Esophagus squamous epithelium (tissue), 5 donors: ENCODE measurements at regions not wholly inside any gene's neighbourhood (a gene's known extent, or its start where the extent isn't known, plus 50 kb on each side); places are given as distances from the start of the nearest gene placed in this dataset.

Experiments used
- DNase-seq: peaks from one replicate; lab custom pipeline; 2025; lab: John Stamatoyannopoulos, UW
- H3K27ac ChIP-seq, 4 donors: fragments of 200-600 bp; sonication (generic); one replicate each; pipeline ENCODE4 v1.5.1; 2016 to 2019; ENCODE audit warnings: mild to moderate bottlenecking in 1 of 4
- H3K27me3 ChIP-seq, 4 donors: fragments of 200-600 bp; sonication (generic); 1 replicate in 3 of 4; 2 replicates in 1 of 4; pipeline versions ENCODE4 v1.5.1 to v1.6.0; 2017 to 2021; ENCODE audit warnings: antibody characterized with exemption in 1 of 4
- H3K36me3 ChIP-seq, 3 donors: fragments of 200-600 bp; sonication (generic); one replicate each; pipeline ENCODE4 v1.5.1; 2016 to 2019
- H3K4me1 ChIP-seq, 3 donors: fragments of 200-600 bp; sonication (generic); one replicate each; pipeline ENCODE4 v1.5.1; 2017 to 2019
- H3K4me3 ChIP-seq, 4 donors: fragments of 200-600 bp; sonication (generic); 1 replicate in 3 of 4; 2 replicates in 1 of 4; pipeline ENCODE4 v1.5.1; 2016 to 2019; ENCODE audit warnings: mild to moderate bottlenecking in 2 of 4, moderate library complexity in 1 of 4
- H3K9me3 ChIP-seq, 3 donors: fragments of 200-600 bp; sonication (generic); one replicate each; pipeline ENCODE4 v1.5.1; 2016 to 2019
- POLR2A ChIP-seq, 4 donors: fragments of 450-650 bp; IDR thresholded peaks; one replicate each; pipeline ENCODE4 v1.6.1; 2017; ENCODE audit warnings: antibody characterized with exemption in 4 of 4, mild to moderate bottlenecking in 4 of 4, moderate library complexity in 3 of 4
- WGBS, 2 donors: methylation state at CpG; one replicate each; pipeline ENCODE4 v1.1.5; 2018; 5-methylcytosine and 5-hydroxymethylcytosine counted together
- intact Hi-C: fragments of 100-400 bp; cut with DNase I; formaldehyde crosslinking; loops from one replicate; pipeline ENCODE4 v1.15.0; 2022
- TF ChIP-seq, protein P1 (sequence below), 6 experiments: fragments of 450-650 bp in 4 of 6; fragments of 200-600 bp in 2 of 6; sonication (generic) in 2 of 6; IDR thresholded peaks; one replicate each; pipeline ENCODE4 v1.5.1; 2016 to 2019; ENCODE audit warnings: antibody characterized with exemption in 6 of 6, mild to moderate bottlenecking in 4 of 6, moderate library complexity in 4 of 6
- donor health status: DM: yes; HTN: yes; CAD: no.

DNA sequence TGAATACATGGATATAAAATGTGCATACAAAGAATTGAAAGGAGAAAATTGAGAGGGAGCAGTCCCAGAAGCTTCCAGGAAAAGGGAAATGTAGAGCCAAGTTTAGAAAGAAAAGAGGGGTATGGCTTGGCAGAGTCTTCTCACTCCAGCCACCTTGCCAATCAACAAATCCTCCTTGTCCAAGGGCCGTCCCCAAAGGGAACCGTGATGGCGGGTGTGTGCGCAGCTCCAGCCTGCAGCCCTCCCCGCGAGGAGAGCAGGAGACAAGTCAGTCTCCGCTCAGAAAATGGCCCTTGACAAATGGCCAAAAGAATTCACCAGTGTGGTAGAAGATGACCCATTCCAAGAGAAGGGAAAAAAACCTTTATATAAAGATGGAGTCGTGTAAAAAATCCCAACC is 448.3 kb upstream of the POU3F3 start:
- DNase-seq = no peak
- H3K4me3 ChIP-seq = no peak overlapping the region
- no peaks in the 10 kb centered on the region for H3K36me3 ChIP-seq
- 71 to 82% methylated on average over 8 of the region's 8 CpGs for WGBS, 2 donors
- intact Hi-C loops = no loop called here
- no peaks in the 10 kb centered on the region for H3K4me1 ChIP-seq
- TF ChIP-seq, protein P1, sequence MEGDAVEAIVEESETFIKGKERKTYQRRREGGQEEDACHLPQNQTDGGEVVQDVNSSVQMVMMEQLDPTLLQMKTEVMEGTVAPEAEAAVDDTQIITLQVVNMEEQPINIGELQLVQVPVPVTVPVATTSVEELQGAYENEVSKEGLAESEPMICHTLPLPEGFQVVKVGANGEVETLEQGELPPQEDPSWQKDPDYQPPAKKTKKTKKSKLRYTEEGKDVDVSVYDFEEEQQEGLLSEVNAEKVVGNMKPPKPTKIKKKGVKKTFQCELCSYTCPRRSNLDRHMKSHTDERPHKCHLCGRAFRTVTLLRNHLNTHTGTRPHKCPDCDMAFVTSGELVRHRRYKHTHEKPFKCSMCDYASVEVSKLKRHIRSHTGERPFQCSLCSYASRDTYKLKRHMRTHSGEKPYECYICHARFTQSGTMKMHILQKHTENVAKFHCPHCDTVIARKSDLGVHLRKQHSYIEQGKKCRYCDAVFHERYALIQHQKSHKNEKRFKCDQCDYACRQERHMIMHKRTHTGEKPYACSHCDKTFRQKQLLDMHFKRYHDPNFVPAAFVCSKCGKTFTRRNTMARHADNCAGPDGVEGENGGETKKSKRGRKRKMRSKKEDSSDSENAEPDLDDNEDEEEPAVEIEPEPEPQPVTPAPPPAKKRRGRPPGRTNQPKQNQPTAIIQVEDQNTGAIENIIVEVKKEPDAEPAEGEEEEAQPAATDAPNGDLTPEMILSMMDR (IDR thresholded peaks at IDR 0.05) = no peak
- TF ChIP-seq POLR2A (IDR thresholded peaks at IDR 0.05) = no peak
- H3K27ac ChIP-seq = no peak overlapping the region
- H3K27me3 ChIP-seq = no peaks in the 10 kb centered on the region
- no peaks in the 10 kb centered on the region for H3K9me3 ChIP-seq

DNA sequence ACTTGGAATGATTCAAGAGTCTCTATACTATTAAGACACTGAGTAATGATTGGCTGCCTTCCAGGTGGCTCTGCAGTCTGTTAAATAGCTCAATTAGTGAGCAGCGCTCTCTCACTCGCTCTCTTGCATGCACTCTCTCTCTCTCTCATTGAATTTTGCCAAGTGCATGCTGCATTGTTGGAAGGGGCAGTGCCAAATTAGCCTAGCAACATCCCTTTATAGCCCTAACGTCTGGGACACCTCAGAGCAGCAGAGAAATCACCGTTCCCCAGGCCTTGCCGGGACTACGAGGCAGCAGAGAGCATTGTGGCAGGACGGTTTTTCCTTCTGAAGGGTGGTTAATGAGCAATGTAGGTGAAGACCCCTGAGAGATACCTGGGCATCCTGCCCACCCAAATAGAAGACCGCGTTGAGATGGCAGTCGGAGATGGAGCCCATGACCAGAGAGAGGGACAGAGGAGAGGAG is 447.6 kb upstream of the POU3F3 start:
- intact Hi-C loops = no loop called here
- no peaks in the 10 kb centered on the region for H3K27me3 ChIP-seq
- DNase-seq = no peak
- no peak overlapping the region for H3K4me3 ChIP-seq
- 58 to 67% methylated on average over 5 to 6 of the region's 10 CpGs for WGBS, 2 donors
- TF ChIP-seq POLR2A (IDR thresholded peaks at IDR 0.05) = no peak
- TF ChIP-seq, protein P1 (IDR thresholded peaks at IDR 0.05) = no peak
- no peaks in the 10 kb centered on the region for H3K36me3 ChIP-seq
- H3K27ac ChIP-seq = no peak overlapping the region
- no peaks in the 10 kb centered on the region for H3K4me1 ChIP-seq
- no peaks in the 10 kb centered on the region for H3K9me3 ChIP-seq

DNA sequence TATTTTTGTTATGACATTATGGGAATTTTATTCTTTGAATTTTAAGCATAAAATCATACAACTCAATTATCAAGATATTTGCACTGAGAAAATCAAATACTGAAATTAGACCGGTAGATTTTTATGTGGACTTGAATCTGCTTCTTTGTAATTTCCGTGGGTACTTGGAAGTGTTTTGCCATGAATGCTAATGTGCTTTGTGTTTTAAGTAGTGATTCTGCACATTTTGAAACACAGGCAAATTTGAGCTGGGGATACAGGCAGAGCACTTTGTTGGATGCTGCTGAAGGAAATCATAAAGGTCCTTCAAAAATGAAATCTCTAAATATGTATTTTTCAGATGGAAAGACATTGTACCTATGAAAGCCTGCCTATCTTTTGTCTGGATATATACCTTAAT is 446.3 kb upstream of the POU3F3 start:
- no peak for DNase-seq
- Histone ChIP-seq H3K9me3 (no peaks in the 10 kb centered on the region), H3K4me1 (no peaks in the 10 kb centered on the region), H3K4me3 (no peak overlapping the region), H3K27me3 (no peaks in the 10 kb centered on the region), H3K27ac (no peak overlapping the region), H3K36me3 (no peaks in the 10 kb centered on the region)
- no peak for TF ChIP-seq POLR2A (IDR thresholded peaks at IDR 0.05)
- TF ChIP-seq, protein P1 (IDR thresholded peaks at IDR 0.05) = no peak
- intact Hi-C loops = no loop called here
- 85% methylated on average over 2 of the region's 2 CpGs for WGBS, 2 donors

DNA sequence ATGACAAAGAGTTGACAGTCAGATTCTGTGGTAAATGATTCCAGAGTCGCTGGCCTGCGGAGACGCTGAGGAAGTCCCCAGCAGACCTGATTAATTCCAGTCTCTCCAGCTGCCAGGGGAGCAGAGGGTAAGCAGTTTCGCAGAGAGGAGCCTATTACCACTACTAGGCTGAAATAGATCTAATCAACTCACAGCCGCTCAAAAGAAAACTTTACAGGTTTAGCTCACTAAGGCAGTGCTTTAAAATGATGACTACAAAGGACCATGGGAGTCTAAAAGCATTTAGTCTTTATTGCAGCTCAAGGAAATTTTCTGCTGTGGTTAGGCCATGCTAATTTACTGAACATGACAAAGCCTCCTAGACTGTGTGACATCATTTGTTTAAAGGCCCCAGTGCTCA is 445.6 kb upstream of the POU3F3 start:
- H3K9me3 ChIP-seq = no peaks in the 10 kb centered on the region
- peaks cover 0 to 1% (median 0%) of the 10 kb centered on the region in 4 donors for H3K27me3 ChIP-seq
- no peak overlapping the region for H3K27ac ChIP-seq
- H3K36me3 ChIP-seq = no peaks in the 10 kb centered on the region
- whole genome bisulfite sequencing, 2 donors = 49 to 72% methylated on average over 5 of the region's 5 CpGs
- H3K4me1 ChIP-seq = no peaks in the 10 kb centered on the region
- intact Hi-C loops = no loop called here
- DNase-seq = no peak
- TF ChIP-seq POLR2A (IDR thresholded peaks at IDR 0.05) = no peak
- TF ChIP-seq, protein P1 (IDR thresholded peaks at IDR 0.05) = no peak
- no peak overlapping the region for H3K4me3 ChIP-seq

DNA sequence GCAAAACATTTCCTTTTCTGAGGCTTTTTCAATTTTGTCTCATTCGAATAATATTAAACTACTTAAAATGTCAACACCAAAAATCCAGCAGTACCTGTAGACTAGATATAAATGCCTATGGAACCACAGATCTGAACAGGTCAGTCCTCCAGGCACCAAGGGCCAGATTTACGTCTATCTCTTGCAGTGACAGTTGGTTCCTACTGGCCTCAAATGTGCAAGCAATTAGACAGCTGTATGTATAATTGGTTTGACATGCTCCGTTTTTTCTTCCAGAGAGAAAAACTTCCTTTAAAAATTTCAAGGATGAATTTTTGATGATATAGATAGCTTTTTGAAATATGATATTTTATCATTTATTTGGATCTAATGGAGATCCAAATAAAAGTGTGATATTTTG is 443.8 kb upstream of the POU3F3 start:
- intact Hi-C loops = no loop called here
- 77 to 80% methylated on average over 3 of the region's 3 CpGs for WGBS, 2 donors
- no peak overlapping the region for H3K4me3 ChIP-seq

More for the DNA sequence above, 443.8 kb upstream of the POU3F3 start:
- peaks cover 0 to 12% (median 0%) of the 10 kb centered on the region in 4 donors for H3K27me3 ChIP-seq
- no peak overlapping the region for H3K27ac ChIP-seq
- no peaks in the 10 kb centered on the region for H3K36me3 ChIP-seq
- H3K4me1 ChIP-seq = no peaks in the 10 kb centered on the region
- no peak for DNase-seq
- TF ChIP-seq POLR2A (IDR thresholded peaks at IDR 0.05) = no peak
- TF ChIP-seq, protein P1 (IDR thresholded peaks at IDR 0.05) = no peak
- H3K9me3 ChIP-seq = no peaks in the 10 kb centered on the region
